Fibroblast of lung (primary cell): ENCODE measurements at regions not wholly inside any gene's neighbourhood (a gene's known extent, or its start where the extent isn't known, plus 50 kb on each side); places are given as distances from the start of the nearest gene placed in this dataset.

ENCODE experiments used
- EZH2 ChIP-seq: IDR thresholded peaks from 2 replicates; pipeline ENCODE4 v1.5.1; 2012; ENCODE audit warnings: low read length, control low read depth, mild to moderate bottlenecking; ENCODE audit errors: missing control alignments
- TF ChIP-seq, protein P1 (sequence below), 2 donors: IDR thresholded peaks in 1 of 2; conservative IDR thresholded peaks in 1 of 2; 1 replicate in 1 of 2; 2 replicates in 1 of 2; pipeline ENCODE4 v1.5.1; 2011 to 2012; ENCODE audit warnings: low read length in 2 of 2, control low read depth in 1 of 2, inconsistent platforms in 1 of 2, low read depth in 1 of 2, mild to moderate bottlenecking in 1 of 2

DNA sequence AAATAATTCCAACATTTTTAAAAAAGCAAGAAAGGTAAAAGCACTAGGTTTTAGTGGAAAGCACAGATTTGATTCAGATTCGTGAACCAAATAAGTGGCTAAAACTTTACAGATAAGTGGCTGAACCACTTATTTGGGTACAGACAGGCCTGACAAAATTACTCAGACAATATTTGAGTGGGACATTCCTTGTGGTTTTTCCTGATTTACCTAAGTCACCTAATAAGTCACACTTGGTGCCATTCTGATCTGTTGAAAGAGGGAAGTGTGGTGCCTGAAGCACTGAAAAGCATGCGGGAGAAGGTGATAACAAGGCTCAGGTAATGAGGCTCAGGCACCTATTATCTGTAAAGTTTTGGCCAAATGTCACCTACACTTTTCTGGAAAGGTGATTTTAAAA is 81.6 kb upstream of the CD55 start:
- TF ChIP-seq, protein P1, sequence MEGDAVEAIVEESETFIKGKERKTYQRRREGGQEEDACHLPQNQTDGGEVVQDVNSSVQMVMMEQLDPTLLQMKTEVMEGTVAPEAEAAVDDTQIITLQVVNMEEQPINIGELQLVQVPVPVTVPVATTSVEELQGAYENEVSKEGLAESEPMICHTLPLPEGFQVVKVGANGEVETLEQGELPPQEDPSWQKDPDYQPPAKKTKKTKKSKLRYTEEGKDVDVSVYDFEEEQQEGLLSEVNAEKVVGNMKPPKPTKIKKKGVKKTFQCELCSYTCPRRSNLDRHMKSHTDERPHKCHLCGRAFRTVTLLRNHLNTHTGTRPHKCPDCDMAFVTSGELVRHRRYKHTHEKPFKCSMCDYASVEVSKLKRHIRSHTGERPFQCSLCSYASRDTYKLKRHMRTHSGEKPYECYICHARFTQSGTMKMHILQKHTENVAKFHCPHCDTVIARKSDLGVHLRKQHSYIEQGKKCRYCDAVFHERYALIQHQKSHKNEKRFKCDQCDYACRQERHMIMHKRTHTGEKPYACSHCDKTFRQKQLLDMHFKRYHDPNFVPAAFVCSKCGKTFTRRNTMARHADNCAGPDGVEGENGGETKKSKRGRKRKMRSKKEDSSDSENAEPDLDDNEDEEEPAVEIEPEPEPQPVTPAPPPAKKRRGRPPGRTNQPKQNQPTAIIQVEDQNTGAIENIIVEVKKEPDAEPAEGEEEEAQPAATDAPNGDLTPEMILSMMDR (conservative IDR thresholded peaks at IDR 0.05 in 1 of 2, IDR thresholded peaks at IDR 0.05 in 1 of 2; ENCODE audit: low read depth in 1 of 2, low read length in 2 of 2) = no peak
- TF ChIP-seq EZH2 = no peak
